ENCODE measurements at regions not wholly inside any gene's neighbourhood (a gene's known extent, or its start where the extent isn't known, plus 50 kb on each side); places are given as distances from the start of the nearest gene placed in this dataset.

DNA sequence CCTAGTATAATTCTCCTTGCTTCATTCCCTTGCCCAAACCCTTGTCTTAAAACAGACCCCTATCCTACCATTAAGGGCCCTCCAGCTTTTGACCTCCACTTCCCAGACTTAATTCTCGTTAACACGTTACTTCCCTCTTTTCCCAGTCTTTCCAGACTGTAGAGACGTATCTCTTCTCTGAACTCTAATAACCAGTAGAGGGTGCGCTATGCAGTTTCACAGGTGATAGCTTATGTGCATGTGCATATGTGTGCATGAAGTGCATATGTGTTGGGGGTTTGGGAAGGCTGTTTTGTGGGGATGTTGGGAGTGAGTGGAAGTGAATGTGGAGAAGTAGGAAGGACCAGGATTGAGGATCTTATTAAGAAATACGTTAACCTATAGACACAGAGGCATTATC, 78.1 kb upstream of the CCDC190 start:
- H3K27me3 ChIP-seq (replicated peaks; ENCODE audit: insufficient read depth) = no peaks in the 10 kb centered on the region
- no peak overlapping the region for H3K27ac ChIP-seq
- H3K9me3 ChIP-seq = no peaks in the 10 kb centered on the region
- H3K4me1 ChIP-seq (replicated peaks) = no peaks in the 10 kb centered on the region
- TF ChIP-seq, protein P1, sequence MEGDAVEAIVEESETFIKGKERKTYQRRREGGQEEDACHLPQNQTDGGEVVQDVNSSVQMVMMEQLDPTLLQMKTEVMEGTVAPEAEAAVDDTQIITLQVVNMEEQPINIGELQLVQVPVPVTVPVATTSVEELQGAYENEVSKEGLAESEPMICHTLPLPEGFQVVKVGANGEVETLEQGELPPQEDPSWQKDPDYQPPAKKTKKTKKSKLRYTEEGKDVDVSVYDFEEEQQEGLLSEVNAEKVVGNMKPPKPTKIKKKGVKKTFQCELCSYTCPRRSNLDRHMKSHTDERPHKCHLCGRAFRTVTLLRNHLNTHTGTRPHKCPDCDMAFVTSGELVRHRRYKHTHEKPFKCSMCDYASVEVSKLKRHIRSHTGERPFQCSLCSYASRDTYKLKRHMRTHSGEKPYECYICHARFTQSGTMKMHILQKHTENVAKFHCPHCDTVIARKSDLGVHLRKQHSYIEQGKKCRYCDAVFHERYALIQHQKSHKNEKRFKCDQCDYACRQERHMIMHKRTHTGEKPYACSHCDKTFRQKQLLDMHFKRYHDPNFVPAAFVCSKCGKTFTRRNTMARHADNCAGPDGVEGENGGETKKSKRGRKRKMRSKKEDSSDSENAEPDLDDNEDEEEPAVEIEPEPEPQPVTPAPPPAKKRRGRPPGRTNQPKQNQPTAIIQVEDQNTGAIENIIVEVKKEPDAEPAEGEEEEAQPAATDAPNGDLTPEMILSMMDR (IDR thresholded peaks at IDR 0.05) = no peak
- TF ChIP-seq POLR2AphosphoS5 (IDR thresholded peaks at IDR 0.05) = no peak
- TF ChIP-seq POLR2A (IDR thresholded peaks at IDR 0.05) = no peak
- H3K36me3 ChIP-seq = no peaks in the 10 kb centered on the region
- WGBS = 95% methylated on average over 5 of the region's 5 CpGs
- H3K4me3 ChIP-seq = no peak overlapping the region
- intact Hi-C loops (cut with DNase I) = no loop called here
- no peak for DNase-seq (ENCODE audit: low spot score)

DNA sequence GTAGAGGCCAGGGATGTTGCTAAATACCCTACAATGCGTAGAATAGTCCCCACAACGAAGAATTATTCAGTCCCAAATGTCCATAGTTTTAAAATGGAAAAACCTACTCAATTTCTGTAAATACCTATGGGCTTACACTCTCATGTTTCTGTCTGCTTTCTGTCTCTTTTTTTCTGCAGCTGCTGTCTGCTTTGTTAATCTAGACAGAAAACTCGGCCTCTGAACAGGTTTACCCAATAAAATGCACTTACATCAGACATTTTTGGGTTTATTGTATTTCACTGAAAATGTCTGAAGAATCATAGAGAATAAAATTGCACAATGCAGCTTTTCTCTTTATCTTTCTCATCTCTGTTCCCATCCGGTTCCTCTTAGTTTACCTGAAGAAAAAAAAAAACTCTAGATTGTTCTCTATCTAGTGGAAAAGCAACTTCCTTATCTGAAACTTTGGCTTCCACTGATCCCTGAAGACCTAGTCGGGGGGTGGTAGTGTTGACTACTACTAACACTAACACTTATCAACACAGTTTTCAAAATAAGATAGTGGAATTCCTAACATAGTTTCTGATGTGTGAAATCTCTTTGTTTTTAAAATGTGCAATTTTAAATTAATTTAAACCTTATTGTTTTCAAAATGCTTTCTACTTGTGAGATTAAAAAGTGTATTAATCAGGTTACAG, 76.9 kb upstream of the CCDC190 start:
- Histone ChIP-seq H3K4me3 (no peak overlapping the region), H3K9me3 (no peaks in the 10 kb centered on the region), H3K36me3 (no peaks in the 10 kb centered on the region), H3K4me1 (replicated peaks) (no peaks in the 10 kb centered on the region), H3K27me3 (replicated peaks; ENCODE audit: insufficient read depth) (no peaks in the 10 kb centered on the region), H3K27ac (no peak overlapping the region)
- TF ChIP-seq POLR2AphosphoS5 (IDR thresholded peaks at IDR 0.05) = no peak
- TF ChIP-seq POLR2A (IDR thresholded peaks at IDR 0.05) = no peak
- TF ChIP-seq, protein P1 (IDR thresholded peaks at IDR 0.05) = no peak
- DNase-seq (ENCODE audit: low spot score) = no peak
- intact Hi-C loops (cut with DNase I) = no loop called here
- 56% methylated on average over 5 of the region's 5 CpGs for WGBS

DNA sequence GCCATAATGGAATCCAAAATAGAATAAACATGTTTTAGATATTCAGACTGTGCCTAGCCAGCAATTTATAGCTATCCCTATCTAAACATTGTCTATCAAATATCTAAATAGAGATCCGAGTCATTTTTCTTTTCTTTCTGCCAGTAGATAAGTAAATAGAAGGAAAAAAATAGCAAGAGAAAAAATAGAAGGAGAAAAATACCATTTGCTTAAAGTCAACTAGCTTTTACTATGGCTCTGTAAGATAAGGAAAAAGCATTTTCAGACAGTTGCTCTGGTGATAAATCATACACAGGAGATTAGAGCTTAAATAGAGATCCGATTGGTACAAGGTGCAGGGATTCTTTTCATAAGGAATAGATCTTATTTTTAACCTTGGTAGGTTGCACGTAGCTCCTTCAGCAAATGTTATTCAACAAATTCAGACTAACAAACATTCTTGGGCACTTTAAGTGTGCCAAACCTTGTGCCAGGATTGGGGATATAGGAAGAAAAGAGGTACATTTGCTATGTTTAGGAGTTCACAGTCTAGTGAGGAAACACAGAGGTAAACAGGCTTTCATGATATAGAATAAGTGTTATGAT, 70.1 kb upstream of the CCDC190 start:
- H3K27me3 ChIP-seq (replicated peaks; ENCODE audit: insufficient read depth) = no peaks in the 10 kb centered on the region
- intact Hi-C loops (cut with DNase I) = no loop called here

DNA sequence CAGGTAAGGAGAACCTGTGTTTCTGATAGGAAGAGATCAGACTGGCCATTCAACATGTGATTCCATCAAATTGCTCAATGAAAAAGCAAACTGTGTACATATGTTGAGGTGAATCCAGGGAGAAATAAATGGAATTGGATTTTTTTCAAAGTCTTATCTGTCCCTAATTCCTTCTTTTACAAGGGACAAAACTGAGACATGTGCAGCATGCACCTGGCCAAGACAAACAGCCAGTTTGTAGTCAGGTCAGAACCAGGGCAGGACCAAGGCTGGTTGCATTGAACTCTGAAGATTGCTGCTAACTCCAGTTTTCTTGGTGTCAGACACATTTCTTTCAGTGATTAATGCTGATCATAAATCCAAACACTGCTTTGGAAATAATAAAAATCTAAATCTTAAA, 69.6 kb upstream of the CCDC190 start:
- intact Hi-C loops (cut with DNase I) = no loop called here
- H3K4me1 ChIP-seq (replicated peaks) = no peaks in the 10 kb centered on the region
- peak overlapping the region in 1 of 2 donors; percentile 7 for H3K27ac ChIP-seq
- TF ChIP-seq, protein P1 (IDR thresholded peaks at IDR 0.05) = no peak
- TF ChIP-seq POLR2AphosphoS5 (IDR thresholded peaks at IDR 0.05) (peak; percentile 71), POLR2A (IDR thresholded peaks at IDR 0.05) (no peak)
- H3K27me3 ChIP-seq (replicated peaks; ENCODE audit: insufficient read depth) = no peaks in the 10 kb centered on the region
- H3K4me3 ChIP-seq = no peak overlapping the region
- peak; percentile 46 for DNase-seq (ENCODE audit: low spot score)
- H3K9me3 ChIP-seq = no peaks in the 10 kb centered on the region
- no peaks in the 10 kb centered on the region for H3K36me3 ChIP-seq

More for the DNA sequence above, 70.1 kb upstream of the CCDC190 start:
- H3K9me3 ChIP-seq = no peaks in the 10 kb centered on the region
- peak overlapping the region in 1 of 2 donors; percentile 30 for H3K27ac ChIP-seq
- H3K36me3 ChIP-seq = no peaks in the 10 kb centered on the region
- WGBS = 7% methylated on average over 3 of the region's 3 CpGs
- no peak for TF ChIP-seq POLR2A (IDR thresholded peaks at IDR 0.05)
- no peak for TF ChIP-seq POLR2AphosphoS5 (IDR thresholded peaks at IDR 0.05)
- TF ChIP-seq, protein P1 (IDR thresholded peaks at IDR 0.05) = no peak
- H3K4me3 ChIP-seq = no peak overlapping the region
- no peak for DNase-seq (ENCODE audit: low spot score)
- H3K4me1 ChIP-seq (replicated peaks) = no peaks in the 10 kb centered on the region

DNA sequence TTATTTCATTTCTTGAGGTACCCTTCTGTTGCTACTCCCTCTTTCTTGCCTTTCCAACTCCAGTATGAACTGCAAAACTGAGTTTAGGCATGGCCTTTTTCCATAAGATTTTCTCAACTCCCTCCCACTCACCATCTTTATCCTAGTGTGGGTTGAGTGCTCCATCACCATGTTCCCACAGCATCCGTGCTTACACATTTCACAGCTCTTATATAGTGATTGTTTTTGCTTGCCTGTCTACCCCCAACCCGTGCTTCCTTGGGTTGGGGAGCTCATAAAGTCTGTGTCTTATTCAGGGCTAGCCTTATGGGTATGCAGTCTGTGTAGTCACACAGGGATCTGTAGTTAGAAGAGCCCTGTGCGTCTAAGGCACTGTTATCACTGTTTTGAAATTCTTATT, 68.2 kb upstream of the CCDC190 start:
- H3K36me3 ChIP-seq = no peaks in the 10 kb centered on the region
- TF ChIP-seq POLR2AphosphoS5 (IDR thresholded peaks at IDR 0.05) (no peak), POLR2A (IDR thresholded peaks at IDR 0.05) (no peak)
- TF ChIP-seq, protein P1 (IDR thresholded peaks at IDR 0.05) = no peak
- H3K9me3 ChIP-seq = no peaks in the 10 kb centered on the region
- intact Hi-C loops (cut with DNase I) = no loop called here
- H3K27me3 ChIP-seq (replicated peaks; ENCODE audit: insufficient read depth) = no peaks in the 10 kb centered on the region
- H3K4me1 ChIP-seq (replicated peaks) = no peaks in the 10 kb centered on the region
- H3K27ac ChIP-seq = no peak overlapping the region
- H3K4me3 ChIP-seq = no peak overlapping the region
- DNase-seq (ENCODE audit: low spot score) = no peak
- 87% methylated on average over 3 of the region's 3 CpGs for WGBS

All from prostate gland (tissue), 2 donors.